ENCODE measurements at regions not wholly inside any gene's neighbourhood (a gene's known extent, or its start where the extent isn't known, plus 50 kb on each side); places are given as distances from the start of the nearest gene placed in this dataset.

DNA sequence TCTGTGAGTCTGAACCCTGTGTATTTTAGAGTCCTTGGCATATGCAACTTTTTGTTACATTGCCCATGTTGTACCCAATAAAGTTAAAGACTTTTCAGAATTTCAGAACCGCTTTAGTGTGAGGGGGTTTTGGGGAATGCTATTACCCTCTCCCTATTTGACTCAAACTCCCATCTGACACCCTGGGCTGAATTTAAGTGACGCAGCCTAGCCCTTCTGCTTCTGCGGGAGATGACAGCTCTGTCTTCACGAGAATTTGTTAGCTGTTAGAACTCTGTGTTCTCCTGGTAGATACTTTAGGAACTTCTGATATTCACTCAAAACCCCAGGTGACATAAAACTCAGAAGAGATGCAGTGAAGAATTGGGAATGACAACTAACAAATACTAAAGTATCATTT, 500.6 kb upstream of the ID4 start:
- dilution Hi-C loops (cut with HindIII; ENCODE audit: low sequenced_read_pairs, unreplicated experiment) (no loop called here), in situ Hi-C loops (cut with MboI; ENCODE audit: low sequenced_read_pairs) (no loop called here), intact Hi-C loops (cut with micrococcal nuclease) (no loop called here)
- no TSS peak for BruUV-seq (replicated peaks)
- H3K4me3 ChIP-seq (ENCODE audit: insufficient read depth, low read depth, low read length) = no peak overlapping the region
- H2AFZ ChIP-seq (replicated peaks; ENCODE audit: low read length, poor library complexity) = no peak overlapping the region
- POLR2A ChIA-PET (ENCODE audit: unreplicated experiment) = interaction anchor here (0.5 kb wide), 1 partner anchor 246 kb away, joined by 3 read pairs; no protein-coding TSS in a partner anchor
- DNase-seq (no peak), ATAC-seq (ENCODE audit: low read depth) (no peak)
- no peak overlapping the region for H2BK120ac ChIP-seq (ENCODE audit: low read depth, low read length)
- H3K36me3 ChIP-seq (ENCODE audit: control insufficient read depth, insufficient read depth, low read length) = no peaks in the 10 kb centered on the region
- H3K14ac ChIP-seq (replicated peaks; ENCODE audit: low read depth, low read length) = no peak overlapping the region
- no peak overlapping the region for H3K4me2 ChIP-seq (ENCODE audit: low read depth, low read length)
- H3K9me3 ChIP-seq (ENCODE audit: control insufficient read depth, insufficient read depth, low read length) = peaks cover 5% of the 10 kb centered on the region; the same call in 1 of the 2 replicates
- CTCF ChIA-PET = no interaction called here
- H3K4me1 ChIP-seq (ENCODE audit: control insufficient read depth, insufficient read depth, low read length) = no peaks in the 10 kb centered on the region
- H4K8ac ChIP-seq (ENCODE audit: low read depth in 2 of 2, low read length in 2 of 2) = no peak overlapping the region
- H3K18ac ChIP-seq (ENCODE audit: low read depth, low read length) = no peak overlapping the region
- H3K56ac ChIP-seq (ENCODE audit: extremely low read depth, insufficient read depth, low read length) = no peak overlapping the region
- no peaks in the 10 kb centered on the region for H3K27me3 ChIP-seq (ENCODE audit: control insufficient read depth, insufficient read depth, low read length)
- H2BK5ac ChIP-seq (ENCODE audit: low read depth, low read length, poor library complexity, severe bottlenecking) = no peak overlapping the region
- no peak overlapping the region for H3K4ac ChIP-seq (ENCODE audit: low read depth, low read length)
- H3K27ac ChIP-seq (ENCODE audit: insufficient read depth, low read length) = no peak overlapping the region
- no peak overlapping the region for H2BK20ac ChIP-seq (ENCODE audit: low read depth, low read length)
- H3K9me1 ChIP-seq (ENCODE audit: insufficient read depth, low read length) = no peaks in the 10 kb centered on the region
- no peak overlapping the region for H2AK5ac ChIP-seq (ENCODE audit: low read depth, low read length)
- no peak overlapping the region for H4K91ac ChIP-seq (ENCODE audit: insufficient read depth, low read depth, low read length)
- no peak overlapping the region for H4K5ac ChIP-seq (ENCODE audit: low read depth, low read length)
- WGBS, 2 experiments (ENCODE audit: extremely low coverage in 2 of 2, insufficient read length in 1 of 2) = no CpG with 5 or more reads among the region's 4 CpGs
- H3K23ac ChIP-seq (ENCODE audit: low read depth, low read length) = no peak overlapping the region
- H3K79me1 ChIP-seq (ENCODE audit: low read depth in 1 of 2, low read length in 2 of 2) = no peaks in the 10 kb centered on the region
- no peaks in the 10 kb centered on the region for H4K20me1 ChIP-seq (ENCODE audit: insufficient read depth, low read length)
- H3K9ac ChIP-seq (ENCODE audit: low read depth, low read length) = no peak overlapping the region
- TF ChIP-seq RFX5 (IDR thresholded peaks at IDR 0.05; ENCODE audit: low read depth, low read length) (no peak), CTCF (conservative IDR thresholded peaks at IDR 0.05; ENCODE audit: low read depth, low read length) (no peak), RAD21 (IDR thresholded peaks at IDR 0.05; ENCODE audit: low read length) (no peak), NFE2L2 (IDR thresholded peaks at IDR 0.05; ENCODE audit: low read depth, low read length) (no peak), CHD1 (IDR thresholded peaks at IDR 0.05; ENCODE audit: low read depth, low read length) (no peak), POLR2A (IDR thresholded peaks at IDR 0.05; ENCODE audit: low read depth, low read length) (no peak), FOS (IDR thresholded peaks at IDR 0.05; ENCODE audit: low read depth, low read length) (no peak), RCOR1 (IDR thresholded peaks at IDR 0.05; ENCODE audit: insufficient replicate concordance, low read length) (no peak)
- no peak overlapping the region for H2BK15ac ChIP-seq (ENCODE audit: low read depth, low read length)
- no peak overlapping the region for H2AK9ac ChIP-seq (replicated peaks; ENCODE audit: low read depth, low read length, poor library complexity)

Data from IMR-90 (cell line).